Adrenal gland (tissue), 5 donors: ENCODE measurements at regions not wholly inside any gene's neighbourhood (a gene's known extent, or its start where the extent isn't known, plus 50 kb on each side); places are given as distances from the start of the nearest gene placed in this dataset.

Experiments used
- POLR2A ChIP-seq, 2 donors: fragments of 450-650 bp; IDR thresholded peaks; one replicate each; pipeline ENCODE4 v1.6.1; 2017; ENCODE audit warnings: antibody characterized with exemption in 2 of 2, mild to moderate bottlenecking in 2 of 2, moderate library complexity in 1 of 2
- TF ChIP-seq, protein P1 (sequence below), 6 experiments: fragments of 450-650 bp in 4 of 6; fragments of 200-600 bp in 2 of 6; sonication (generic) in 1 of 6; IDR thresholded peaks; 1 replicate in 5 of 6; 2 replicates in 1 of 6; pipeline versions ENCODE4 v1.5.1 to v1.8.0; 2016 to 2021; ENCODE audit warnings: antibody characterized with exemption in 6 of 6, mild to moderate bottlenecking in 2 of 6, moderate library complexity in 1 of 6
- donor health status: DM: no; HTN: no; CAD: no.

DNA sequence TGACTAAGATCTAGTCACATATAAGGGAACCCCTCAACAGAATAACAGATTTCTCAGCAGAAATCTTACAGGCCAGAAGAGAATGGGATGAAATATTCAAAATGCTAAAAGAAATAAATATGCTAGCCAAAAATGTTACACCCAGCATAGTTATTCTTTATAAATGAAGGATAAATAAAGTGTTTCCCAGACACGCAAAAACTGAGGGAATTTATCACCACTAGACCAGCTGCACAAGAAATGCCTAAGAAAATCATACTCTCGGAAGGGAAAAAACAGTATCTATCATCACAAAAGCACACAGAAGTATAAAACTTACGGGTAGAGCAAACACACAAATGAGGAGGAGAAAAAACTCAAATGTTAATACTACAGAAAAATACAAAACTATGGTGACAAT, 162.1 kb downstream of the HHIP start:
- no peak for TF ChIP-seq POLR2A (IDR thresholded peaks at IDR 0.05)
- TF ChIP-seq, protein P1, sequence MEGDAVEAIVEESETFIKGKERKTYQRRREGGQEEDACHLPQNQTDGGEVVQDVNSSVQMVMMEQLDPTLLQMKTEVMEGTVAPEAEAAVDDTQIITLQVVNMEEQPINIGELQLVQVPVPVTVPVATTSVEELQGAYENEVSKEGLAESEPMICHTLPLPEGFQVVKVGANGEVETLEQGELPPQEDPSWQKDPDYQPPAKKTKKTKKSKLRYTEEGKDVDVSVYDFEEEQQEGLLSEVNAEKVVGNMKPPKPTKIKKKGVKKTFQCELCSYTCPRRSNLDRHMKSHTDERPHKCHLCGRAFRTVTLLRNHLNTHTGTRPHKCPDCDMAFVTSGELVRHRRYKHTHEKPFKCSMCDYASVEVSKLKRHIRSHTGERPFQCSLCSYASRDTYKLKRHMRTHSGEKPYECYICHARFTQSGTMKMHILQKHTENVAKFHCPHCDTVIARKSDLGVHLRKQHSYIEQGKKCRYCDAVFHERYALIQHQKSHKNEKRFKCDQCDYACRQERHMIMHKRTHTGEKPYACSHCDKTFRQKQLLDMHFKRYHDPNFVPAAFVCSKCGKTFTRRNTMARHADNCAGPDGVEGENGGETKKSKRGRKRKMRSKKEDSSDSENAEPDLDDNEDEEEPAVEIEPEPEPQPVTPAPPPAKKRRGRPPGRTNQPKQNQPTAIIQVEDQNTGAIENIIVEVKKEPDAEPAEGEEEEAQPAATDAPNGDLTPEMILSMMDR (IDR thresholded peaks at IDR 0.05) = no peak
